Erythroblast (primary cell): ENCODE measurements at regions not wholly inside any gene's neighbourhood (a gene's known extent, or its start where the extent isn't known, plus 50 kb on each side); places are given as distances from the start of the nearest gene placed in this dataset.

ENCODE experiments used
- GATA1 ChIP-seq: IDR thresholded peaks from 2 replicates; pipeline ENCODE4 v1.6.1; 2011; ENCODE audit warnings: low read depth, mild to moderate bottlenecking, control low read depth, low read length, moderate library complexity
- POLR2A ChIP-seq: IDR thresholded peaks from 2 replicates; pipeline ENCODE4 v1.6.1; 2011; ENCODE audit warnings: mild to moderate bottlenecking, low read length

DNA sequence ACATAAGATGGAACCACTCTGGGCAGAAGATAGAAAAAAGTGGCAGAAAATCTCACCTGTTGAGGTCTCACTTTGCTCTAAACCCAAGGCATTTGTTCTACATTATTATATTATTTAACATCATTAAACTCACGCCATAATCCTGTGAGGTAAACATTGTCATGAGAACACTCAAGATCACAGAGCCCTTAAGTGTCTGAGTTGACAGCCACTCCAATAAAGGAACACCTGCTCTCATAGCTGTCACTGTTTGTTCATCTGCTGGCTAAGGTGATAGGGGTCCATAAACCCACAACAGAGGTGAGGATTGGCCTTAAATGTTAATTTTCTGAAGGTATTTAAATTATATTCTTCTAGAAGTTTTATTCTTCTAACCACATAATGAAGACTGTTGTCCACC lies 439.7 kb downstream of the RIT2 start:
- no peak for TF ChIP-seq POLR2A
- TF ChIP-seq GATA1 = no peak
